ENCODE measurements at regions not wholly inside any gene's neighbourhood (a gene's known extent, or its start where the extent isn't known, plus 50 kb on each side); places are given as distances from the start of the nearest gene placed in this dataset.

- Histone ChIP-seq H3K9ac (ENCODE audit: insufficient read depth, low read length, poor library complexity, severe bottlenecking) (no peak overlapping the region), H3K4me2 (replicated peaks; ENCODE audit: extremely low read depth, low read length, poor library complexity, severe bottlenecking) (no peak overlapping the region), H3K9me3 (replicated peaks in 1 of 2; ENCODE audit: control insufficient read depth in 1 of 2, insufficient read depth in 1 of 2, low read length in 2 of 2) (no peaks in the 10 kb centered on the region), H3K27me3 (ENCODE audit: control insufficient read depth in 2 of 2, insufficient read depth in 2 of 2, low read length in 2 of 2) (no peaks in the 10 kb centered on the region), H3K4me1 (ENCODE audit: control insufficient read depth in 1 of 2, insufficient read depth in 2 of 2, low read length in 2 of 2) (no peaks in the 10 kb centered on the region), H3K79me2 (ENCODE audit: insufficient read depth, low read length) (no peaks in the 10 kb centered on the region), H3K27ac (ENCODE audit: low read depth in 1 of 2, low read length in 2 of 2) (no peak overlapping the region), H2AFZ (ENCODE audit: insufficient read depth, low read depth, low read length, poor library complexity, severe bottlenecking) (no peak overlapping the region), H3K36me3 (replicated peaks in 1 of 2; ENCODE audit: control insufficient read depth in 1 of 2, insufficient read depth in 2 of 2, low read length in 2 of 2) (no peaks in the 10 kb centered on the region), H3K4me3 (replicated peaks in 1 of 3; ENCODE audit: low read depth in 2 of 3, low read length in 3 of 3) (no peak overlapping the region), H4K20me1 (ENCODE audit: insufficient read depth, low read length) (no peaks in the 10 kb centered on the region)
- 81% methylated on average over 3 of the region's 5 CpGs for WGBS (ENCODE audit: insufficient coverage)
- peaks cover 4 to 5% (median 5%) of the 10 kb centered on the region in 3 donors for H3K27me3 Mint-ChIP-seq (ENCODE audit: low read depth in 3 of 3)
- H3K4me1 Mint-ChIP-seq = no peaks in the 10 kb centered on the region
- H3K27ac Mint-ChIP-seq = no peak overlapping the region
- H3K9me3 Mint-ChIP-seq = peaks cover 5 to 12% (median 6%) of the 10 kb centered on the region in 7 donors
- no peak for TF ChIP-seq CTCF (IDR thresholded peaks at IDR 0.05)
- no peak overlapping the region for H3K4me3 Mint-ChIP-seq
- no peak for DNase-seq
- H3K36me3 Mint-ChIP-seq = no peaks in the 10 kb centered on the region
- intact Hi-C loops (cut with micrococcal nuclease) = no loop called here
These were observed 99.0 kb downstream of the LACC1 start for GRCh38 chr13:43978688-43979087.

GRCh38 chr13:43979492-43979891 is 99.8 kb downstream of the LACC1 start:
- Histone ChIP-seq H4K20me1 (ENCODE audit: insufficient read depth, low read length) (no peaks in the 10 kb centered on the region), H3K4me2 (replicated peaks; ENCODE audit: extremely low read depth, low read length, poor library complexity, severe bottlenecking) (no peak overlapping the region), H3K9ac (ENCODE audit: insufficient read depth, low read length, poor library complexity, severe bottlenecking) (no peak overlapping the region), H3K27me3 (ENCODE audit: control insufficient read depth in 2 of 2, insufficient read depth in 2 of 2, low read length in 2 of 2) (no peaks in the 10 kb centered on the region), H3K4me3 (replicated peaks in 1 of 3; ENCODE audit: low read depth in 2 of 3, low read length in 3 of 3) (no peak overlapping the region), H3K79me2 (ENCODE audit: insufficient read depth, low read length) (no peaks in the 10 kb centered on the region), H3K27ac (ENCODE audit: low read depth in 1 of 2, low read length in 2 of 2) (no peak overlapping the region), H2AFZ (ENCODE audit: insufficient read depth, low read depth, low read length, poor library complexity, severe bottlenecking) (no peak overlapping the region), H3K36me3 (replicated peaks in 1 of 2; ENCODE audit: control insufficient read depth in 1 of 2, insufficient read depth in 2 of 2, low read length in 2 of 2) (no peaks in the 10 kb centered on the region), H3K4me1 (ENCODE audit: control insufficient read depth in 1 of 2, insufficient read depth in 2 of 2, low read length in 2 of 2) (no peaks in the 10 kb centered on the region), H3K9me3 (replicated peaks in 1 of 2; ENCODE audit: control insufficient read depth in 1 of 2, insufficient read depth in 1 of 2, low read length in 2 of 2) (no peaks in the 10 kb centered on the region)
- no peak for TF ChIP-seq CTCF (IDR thresholded peaks at IDR 0.05)
- Mint-ChIP-seq H3K4me3 (no peak overlapping the region), H3K4me1 (no peaks in the 10 kb centered on the region), H3K27me3 (ENCODE audit: low read depth in 3 of 3) (peaks cover 4 to 6% (median 5%) of the 10 kb centered on the region in 3 donors), H3K9me3 (peaks cover 5 to 12% (median 6%) of the 10 kb centered on the region in 7 donors), H3K36me3 (no peaks in the 10 kb centered on the region), H3K27ac (no peak overlapping the region)
- no CpG with 5 or more reads among the region's 2 CpGs for WGBS (ENCODE audit: insufficient coverage)
- no peak for DNase-seq
- intact Hi-C loops (cut with micrococcal nuclease) = no loop called here
